Activated CD8-positive, alpha-beta T cell treated with anti-CD3 and anti-CD28 coated beads, Interleukin-2, amount 10 ng/mL, durations not matched to agents 7 days and 5 days (primary cell): ENCODE measurements at regions not wholly inside any gene's neighbourhood (a gene's known extent, or its start where the extent isn't known, plus 50 kb on each side); places are given as distances from the start of the nearest gene placed in this dataset.
"Not testable (repeated sequence)": the region's sequence is repeated elsewhere in the genome, so short reads cannot be mapped to it uniquely, and the experiment has no call there.

Experiments
- ATAC-seq: fragments of 150-1000 bp; cut with Tn5 transposase; one replicate; pipeline ENCODE4 v1.10.0; 2021; ENCODE audit warnings: moderate library complexity
- CTCF ChIA-PET: fragments of 350-600 bp; sonication (Branson Sonifier 250); formaldehyde crosslinking; loops from one replicate; lab custom pipeline; 2021; ENCODE audit warnings: antibody characterized with exemption; lab: Charles Lee
- POLR2A ChIA-PET: fragments of 350-600 bp; sonication (Branson Sonifier 250); formaldehyde crosslinking; loops from one replicate; lab custom pipeline; 2021; ENCODE audit warnings: antibody characterized with exemption; lab: Charles Lee
- DNase-seq: peaks from one replicate; pipeline ENCODE4 v3.0.0-alpha.2; 2020
- H3K27ac Mint-ChIP-seq: one replicate; pipeline ENCODE4 v1.8.0; 2021; ENCODE audit warnings: mild to moderate bottlenecking, mixed read lengths
- H3K27me3 Mint-ChIP-seq: one replicate; pipeline ENCODE4 v1.8.0; 2021; ENCODE audit warnings: low read depth, mixed read lengths
- H3K36me3 Mint-ChIP-seq: one replicate; pipeline ENCODE4 v1.8.0; 2021; ENCODE audit warnings: low read depth, mixed read lengths
- H3K4me1 Mint-ChIP-seq: one replicate; pipeline ENCODE4 v1.8.0; 2021; ENCODE audit warnings: low read depth, mixed read lengths
- H3K4me3 Mint-ChIP-seq: one replicate; pipeline ENCODE4 v1.8.0; 2021; ENCODE audit warnings: mild to moderate bottlenecking, mixed read lengths
- H3K9me3 Mint-ChIP-seq: one replicate; pipeline ENCODE4 v1.8.0; 2022; ENCODE audit warnings: mixed read lengths; ENCODE audit not compliant: insufficient read depth

GRCh38 chr1:228652116-228652515 is 83.2 kb upstream of the RHOU start:
- POLR2A ChIA-PET = no interaction called here
- ATAC-seq (no peak), DNase-seq (no peak)
- no peak overlapping the region for H3K27ac Mint-ChIP-seq
- H3K9me3 Mint-ChIP-seq = no peaks in the 10 kb centered on the region
- peaks cover 3% of the 10 kb centered on the region for H3K36me3 Mint-ChIP-seq
- H3K27me3 Mint-ChIP-seq = peaks cover 61% of the 10 kb centered on the region
- peaks cover 21% of the 10 kb centered on the region for H3K4me1 Mint-ChIP-seq
- CTCF ChIA-PET = no interaction called here
- no peak overlapping the region for H3K4me3 Mint-ChIP-seq

- H3K36me3 Mint-ChIP-seq, H3K4me3 Mint-ChIP-seq, DNase-seq, POLR2A ChIA-PET, H3K9me3 Mint-ChIP-seq, ATAC-seq, H3K27ac Mint-ChIP-seq: not testable (repeated sequence)
- Mint-ChIP-seq H3K27me3 (peaks cover 54% of the 10 kb centered on the region), H3K4me1 (peaks cover 11% of the 10 kb centered on the region)
- CTCF ChIA-PET = interaction anchor here (1.7 kb wide), 1 partner anchor 11 kb away, joined by 8 read pairs; no protein-coding TSS in a partner anchor
These were observed 82.2 kb upstream of the RHOU start for GRCh38 chr1:228653057-228653456.

GRCh38 chr1:228653748-228654147 is 81.5 kb upstream of the RHOU start:
- POLR2A ChIA-PET = no interaction called here
- ATAC-seq (no peak), DNase-seq (no peak)
- CTCF ChIA-PET = interaction anchor here (1.7 kb wide), 1 partner anchor 11 kb away, joined by 8 read pairs; no protein-coding TSS in a partner anchor
- H3K27ac Mint-ChIP-seq = no peak overlapping the region
- peaks cover 4% of the 10 kb centered on the region for H3K4me1 Mint-ChIP-seq
- H3K27me3 Mint-ChIP-seq = peaks cover 49% of the 10 kb centered on the region
- no peak overlapping the region for H3K4me3 Mint-ChIP-seq
- H3K36me3 Mint-ChIP-seq = no peaks in the 10 kb centered on the region
- no peaks in the 10 kb centered on the region for H3K9me3 Mint-ChIP-seq

- H3K36me3 Mint-ChIP-seq = no peaks in the 10 kb centered on the region
- CTCF ChIA-PET = interaction anchor here (1.8 kb wide), 1 partner anchor 9 kb away, joined by 5 read pairs; no protein-coding TSS in a partner anchor
- POLR2A ChIA-PET = no interaction called here
- H3K27ac Mint-ChIP-seq = no peak overlapping the region
- DNase-seq (no peak), ATAC-seq (no peak)
- H3K4me3 Mint-ChIP-seq = no peak overlapping the region
- H3K4me1 Mint-ChIP-seq = no peaks in the 10 kb centered on the region
- H3K27me3 Mint-ChIP-seq = peaks cover 30% of the 10 kb centered on the region
- no peaks in the 10 kb centered on the region for H3K9me3 Mint-ChIP-seq
These were observed 79.4 kb upstream of the RHOU start for GRCh38 chr1:228655796-228656394.

- ATAC-seq, H3K36me3 Mint-ChIP-seq, H3K4me1 Mint-ChIP-seq, H3K4me3 Mint-ChIP-seq, POLR2A ChIA-PET, H3K27ac Mint-ChIP-seq, H3K9me3 Mint-ChIP-seq, DNase-seq: not testable (repeated sequence)
- CTCF ChIA-PET = interaction anchor here (1.5 to 1.8 kb wide), 2 partner anchors 593 to 827 kb away, joined by 3 to 4 read pairs; no protein-coding TSS in a partner anchor
- H3K27me3 Mint-ChIP-seq = peaks cover 25% of the 10 kb centered on the region
These were observed 73.1 kb upstream of the RHOU start for GRCh38 chr1:228662007-228662689.

- Mint-ChIP-seq H3K27me3 (peaks cover 23% of the 10 kb centered on the region), H3K27ac (no peak overlapping the region), H3K4me1 (peaks cover 7% of the 10 kb centered on the region), H3K4me3 (no peak overlapping the region), H3K36me3 (no peaks in the 10 kb centered on the region), H3K9me3 (no peaks in the 10 kb centered on the region)
- DNase-seq = peak; percentile 86
- POLR2A ChIA-PET = interaction anchor here (0.7 kb wide), 1 partner anchor 392 kb away, joined by 3 read pairs; no protein-coding TSS in a partner anchor
- CTCF ChIA-PET = interaction anchor here (0.6 to 6.9 kb wide), 22 partner anchors 8 to 594 kb away, joined by 3 to 73 read pairs (median 4); partner anchors contain the start of gene RHOU
- ATAC-seq = no peak
These were observed 70.8 kb upstream of the RHOU start for GRCh38 chr1:228664399-228664914.

GRCh38 chr1:228666686-228667623 is 68.3 kb upstream of the RHOU start:
- H3K9me3 Mint-ChIP-seq = no peaks in the 10 kb centered on the region
- CTCF ChIA-PET = interaction anchor here (1.4 to 6.9 kb wide), 3 partner anchors 562 to 592 kb away, joined by 5 to 73 read pairs (median 16); no protein-coding TSS in a partner anchor
- no peak overlapping the region for H3K4me3 Mint-ChIP-seq
- no peak overlapping the region for H3K27ac Mint-ChIP-seq
- ATAC-seq (no peak), DNase-seq (no peak)
- POLR2A ChIA-PET = no interaction called here
- no peaks in the 10 kb centered on the region for H3K36me3 Mint-ChIP-seq
- H3K27me3 Mint-ChIP-seq = peaks cover 12% of the 10 kb centered on the region
- H3K4me1 Mint-ChIP-seq = peaks cover 7% of the 10 kb centered on the region

GRCh38 chr1:228668553-228669241 is 66.6 kb upstream of the RHOU start:
- Mint-ChIP-seq H3K9me3 (no peaks in the 10 kb centered on the region), H3K36me3 (no peaks in the 10 kb centered on the region), H3K4me3 (no peak overlapping the region), H3K27me3 (peaks cover 5% of the 10 kb centered on the region), H3K27ac (peak overlapping the region; percentile 12), H3K4me1 (peaks cover 7% of the 10 kb centered on the region)
- ChIA-PET CTCF (interaction anchor here (0.8 to 6.9 kb wide), 4 partner anchors 23 to 586 kb away, joined by 3 to 73 read pairs (median 10); no protein-coding TSS in a partner anchor), POLR2A (no interaction called here)
- no peak for DNase-seq
- no peak for ATAC-seq

- H3K27ac Mint-ChIP-seq = no peak overlapping the region
- peaks cover 5% of the 10 kb centered on the region for H3K27me3 Mint-ChIP-seq
- H3K36me3 Mint-ChIP-seq = no peaks in the 10 kb centered on the region
- no peak overlapping the region for H3K4me3 Mint-ChIP-seq
- no peak for ATAC-seq
- H3K4me1 Mint-ChIP-seq = peaks cover 7% of the 10 kb centered on the region
- ChIA-PET CTCF (interaction anchor here (0.8 to 6.9 kb wide), 4 partner anchors 22 to 586 kb away, joined by 3 to 73 read pairs (median 10); no protein-coding TSS in a partner anchor), POLR2A (no interaction called here)
- H3K9me3 Mint-ChIP-seq = no peaks in the 10 kb centered on the region
- DNase-seq = no peak
These were observed 66.1 kb upstream of the RHOU start for GRCh38 chr1:228669242-228669585.

GRCh38 chr1:228681076-228681565 is 54.2 kb upstream of the RHOU start:
- H3K36me3 Mint-ChIP-seq, H3K4me3 Mint-ChIP-seq, ATAC-seq, DNase-seq, H3K27ac Mint-ChIP-seq, H3K9me3 Mint-ChIP-seq, POLR2A ChIA-PET, H3K4me1 Mint-ChIP-seq: not testable (repeated sequence)
- peaks cover 32% of the 10 kb centered on the region for H3K27me3 Mint-ChIP-seq
- CTCF ChIA-PET = interaction anchor here (0.8 to 1.4 kb wide), 2 partner anchors 11 to 17 kb away, joined by 3 to 4 read pairs; no protein-coding TSS in a partner anchor
